Esophagus muscularis mucosa (tissue), 4 donors: ENCODE measurements at regions not wholly inside any gene's neighbourhood (a gene's known extent, or its start where the extent isn't known, plus 50 kb on each side); places are given as distances from the start of the nearest gene placed in this dataset.

Source experiments
- DNase-seq: peaks from one replicate; pipeline ENCODE4 v3.0.0-alpha.2; 2017; ENCODE audit errors: extremely low spot score
- H3K27ac ChIP-seq, 4 donors: fragments of 200-600 bp; sonication (generic); replicated peaks in 1 of 4; 1 replicate in 3 of 4; 2 replicates in 1 of 4; pipeline ENCODE4 v1.5.1; 2016 to 2019; ENCODE audit warnings: mild to moderate bottlenecking in 1 of 4
- H3K27me3 ChIP-seq, 4 donors: fragments of 200-600 bp; sonication (generic); one replicate each; pipeline versions ENCODE4 v1.5.1 to v1.6.0; 2016 to 2019
- H3K36me3 ChIP-seq, 4 donors: fragments of 200-600 bp; sonication (generic); one replicate each; pipeline ENCODE4 v1.5.1; 2016 to 2019
- H3K4me1 ChIP-seq, 4 donors: fragments of 200-600 bp; sonication (generic); one replicate each; pipeline ENCODE4 v1.5.1; 2016 to 2019
- H3K4me3 ChIP-seq, 4 donors: fragments of 200-600 bp; sonication (generic); 1 replicate in 2 of 4; 2 replicates in 2 of 4; pipeline ENCODE4 v1.5.1; 2016 to 2019; ENCODE audit warnings: mild to moderate bottlenecking in 4 of 4, moderate library complexity in 1 of 4
- H3K9me3 ChIP-seq, 4 donors: fragments of 200-600 bp; sonication (generic); 1 replicate in 3 of 4; 2 replicates in 1 of 4; pipeline ENCODE4 v1.5.1; 2016 to 2019
- CTCF ChIP-seq, 3 experiments: fragments of 200-600 bp in 2 of 3; fragments of 450-650 bp in 1 of 3; sonication (generic) in 2 of 3; IDR thresholded peaks; one replicate each; pipeline ENCODE4 v1.5.1; 2017 to 2019; ENCODE audit warnings: antibody characterized with exemption in 3 of 3, mild to moderate bottlenecking in 2 of 3, moderate library complexity in 1 of 3
- EP300 ChIP-seq: sonication (generic); formaldehyde crosslinking; IDR thresholded peaks from one replicate; pipeline ENCODE4 v1.6.1; 2017; ENCODE audit warnings: antibody characterized with exemption
- POLR2A ChIP-seq: fragments of 450-650 bp; IDR thresholded peaks from one replicate; pipeline ENCODE4 v1.6.1; 2017; ENCODE audit warnings: antibody characterized with exemption, moderate library complexity, mild to moderate bottlenecking, low read depth
- POLR2AphosphoS5 ChIP-seq, 2 donors: sonication (generic); formaldehyde crosslinking; IDR thresholded peaks; one replicate each; pipeline ENCODE4 v1.6.1; 2017; ENCODE audit warnings: antibody characterized with exemption in 2 of 2
- WGBS: methylation state at CpG from one replicate; pipeline ENCODE4 v1.1.5; 2018; 5-methylcytosine and 5-hydroxymethylcytosine counted together
- intact Hi-C: fragments of 100-400 bp; cut with DNase I; formaldehyde crosslinking; loops from one replicate; pipeline ENCODE4 v1.15.1; 2023

DNA sequence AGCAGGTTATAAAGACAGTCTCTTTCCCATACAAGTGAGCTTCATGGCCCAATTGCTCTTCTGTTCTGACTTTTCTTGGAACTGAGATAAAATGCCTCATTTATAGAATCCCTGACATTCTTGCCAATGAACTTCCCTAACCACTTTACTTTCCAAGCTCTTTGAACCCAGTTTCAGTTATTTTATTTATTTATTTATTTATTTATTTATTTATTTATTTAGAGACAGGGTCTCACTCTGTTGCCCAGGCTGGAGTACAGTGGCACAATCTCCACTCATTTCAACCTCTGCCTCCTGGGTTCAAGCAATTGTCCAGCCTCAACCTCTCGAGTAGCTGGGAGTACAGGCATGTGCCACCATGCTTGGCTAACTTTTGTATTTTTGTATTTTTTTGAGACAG is 138.5 kb upstream of the ZNF184 start:
- DNase-seq: no peak
- intact Hi-C loops: no loop called here
- Histone ChIP-seq H3K27me3 (peaks cover 0 to 78% (median 0%) of the 10 kb centered on the region in 4 donors), H3K4me1 (no peaks in the 10 kb centered on the region), H3K36me3 (no peaks in the 10 kb centered on the region), H3K4me3 (no peak overlapping the region), H3K27ac (no peak overlapping the region), H3K9me3 (peaks cover 0 to 3% (median 0%) of the 10 kb centered on the region in 4 donors)
- 75% methylated on average over 1 of the region's 1 CpG for WGBS
- TF ChIP-seq CTCF (IDR thresholded peaks at IDR 0.05) (no peak), POLR2A (no peak), EP300 (no peak), POLR2AphosphoS5 (IDR thresholded peaks at IDR 0.05) (no peak)

- Histone ChIP-seq H3K4me3 (no peak overlapping the region), H3K27me3 (peaks cover 0 to 81% (median 9%) of the 10 kb centered on the region in 4 donors), H3K9me3 (peaks cover 0 to 3% (median 0%) of the 10 kb centered on the region in 4 donors), H3K36me3 (no peaks in the 10 kb centered on the region), H3K27ac (no peak overlapping the region), H3K4me1 (peaks cover 0 to 4% (median 0%) of the 10 kb centered on the region in 4 donors)
- WGBS: 42% methylated on average over 8 of the region's 8 CpGs
- TF ChIP-seq POLR2A (no peak), EP300 (no peak), CTCF (IDR thresholded peaks at IDR 0.05) (peak in 1 of 3 experiments; percentile 35)
- intact Hi-C loops: no loop called here
- no peak for DNase-seq
These were observed 136.3 kb upstream of the ZNF184 start for GRCh38 chr6:27608916-27609883.

GRCh38 chr6:27605401-27606342 is 132.8 kb upstream of the ZNF184 start:
- peak overlapping the region in 1 of 4 donors; percentile 15 for H3K4me3 ChIP-seq
- no peak for DNase-seq
- H3K27ac ChIP-seq: no peak overlapping the region
- H3K4me1 ChIP-seq: peaks cover 0 to 4% (median 0%) of the 10 kb centered on the region in 4 donors
- H3K36me3 ChIP-seq: no peaks in the 10 kb centered on the region
- 8% methylated on average over 31 of the region's 31 CpGs for WGBS
- no peak for TF ChIP-seq POLR2AphosphoS5 (IDR thresholded peaks at IDR 0.05)
- H3K9me3 ChIP-seq: peaks cover 0 to 10% (median 0%) of the 10 kb centered on the region in 4 donors
- H3K27me3 ChIP-seq: peaks cover 0 to 86% (median 29%) of the 10 kb centered on the region in 4 donors
- intact Hi-C loops: no loop called here

DNA sequence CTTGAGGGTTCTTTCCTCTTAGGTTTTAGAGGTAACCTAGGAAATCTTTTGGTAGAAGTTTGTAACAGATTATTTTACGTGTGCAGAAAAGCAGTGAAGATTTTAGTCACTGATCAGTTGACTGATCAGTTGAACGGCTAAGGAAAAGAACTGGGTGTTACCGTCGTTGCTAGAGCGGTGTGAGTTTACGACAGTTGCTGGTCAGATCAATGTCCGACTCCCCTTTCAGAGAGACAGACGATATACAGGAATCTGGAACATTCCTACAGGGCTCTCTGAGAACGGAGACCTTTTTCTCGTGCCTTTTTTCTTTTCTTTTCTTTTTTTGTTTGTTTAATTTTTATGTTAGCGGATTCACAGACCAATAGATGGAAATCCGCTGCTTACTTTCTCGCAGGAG is 132.1 kb upstream of the ZNF184 start:
- 5% methylated on average over 13 of the region's 13 CpGs for WGBS
- peaks cover 0 to 4% (median 0%) of the 10 kb centered on the region in 4 donors for H3K4me1 ChIP-seq
- peaks cover 0 to 14% (median 0%) of the 10 kb centered on the region in 4 donors for H3K9me3 ChIP-seq
- intact Hi-C loops: no loop called here
- no peaks in the 10 kb centered on the region for H3K36me3 ChIP-seq
- TF ChIP-seq CTCF (IDR thresholded peaks at IDR 0.05) (no peak), POLR2A (no peak), EP300 (no peak), POLR2AphosphoS5 (IDR thresholded peaks at IDR 0.05) (no peak)
- peak overlapping the region in 1 of 4 donors; percentile 15 for H3K4me3 ChIP-seq
- H3K27me3 ChIP-seq: peaks cover 0 to 89% (median 29%) of the 10 kb centered on the region in 4 donors
- no peak overlapping the region for H3K27ac ChIP-seq
- no peak for DNase-seq
